ENCODE measurements at regions not wholly inside any gene's neighbourhood (a gene's known extent, or its start where the extent isn't known, plus 50 kb on each side); places are given as distances from the start of the nearest gene placed in this dataset.

DNA sequence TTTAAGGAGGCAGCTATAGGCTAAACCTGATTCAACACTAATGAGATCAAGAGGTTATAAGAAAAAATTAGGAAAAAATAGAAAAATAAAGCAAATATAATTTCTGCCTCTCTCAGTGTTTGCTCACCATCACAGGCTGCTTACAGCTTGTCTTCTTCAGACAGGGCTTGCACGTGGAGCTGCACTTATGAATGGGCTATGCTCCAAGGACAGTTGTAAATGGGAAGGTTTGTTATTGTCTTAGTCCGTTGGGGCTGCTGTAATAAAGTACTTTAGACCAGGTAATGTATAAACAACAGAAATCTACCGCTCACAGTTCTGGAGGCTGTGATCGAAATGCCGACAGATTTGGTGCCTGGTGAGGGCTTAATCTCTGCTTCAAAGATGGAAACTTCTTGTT lies 219.8 kb downstream of the NEBL start:
- no peak for DNase-seq
- Mint-ChIP-seq H3K9me3 (ENCODE audit: unreplicated experiment) (peaks cover 2% of the 10 kb centered on the region), H3K27ac (ENCODE audit: unreplicated experiment) (no peak overlapping the region), H3K4me3 (ENCODE audit: unreplicated experiment) (no peak overlapping the region), H3K4me1 (ENCODE audit: low read depth, unreplicated experiment) (peaks cover 4% of the 10 kb centered on the region), H3K27me3 (ENCODE audit: unreplicated experiment) (peaks cover 6% of the 10 kb centered on the region), H3K36me3 (ENCODE audit: unreplicated experiment) (no peaks in the 10 kb centered on the region)
- TF ChIP-seq, protein P1, sequence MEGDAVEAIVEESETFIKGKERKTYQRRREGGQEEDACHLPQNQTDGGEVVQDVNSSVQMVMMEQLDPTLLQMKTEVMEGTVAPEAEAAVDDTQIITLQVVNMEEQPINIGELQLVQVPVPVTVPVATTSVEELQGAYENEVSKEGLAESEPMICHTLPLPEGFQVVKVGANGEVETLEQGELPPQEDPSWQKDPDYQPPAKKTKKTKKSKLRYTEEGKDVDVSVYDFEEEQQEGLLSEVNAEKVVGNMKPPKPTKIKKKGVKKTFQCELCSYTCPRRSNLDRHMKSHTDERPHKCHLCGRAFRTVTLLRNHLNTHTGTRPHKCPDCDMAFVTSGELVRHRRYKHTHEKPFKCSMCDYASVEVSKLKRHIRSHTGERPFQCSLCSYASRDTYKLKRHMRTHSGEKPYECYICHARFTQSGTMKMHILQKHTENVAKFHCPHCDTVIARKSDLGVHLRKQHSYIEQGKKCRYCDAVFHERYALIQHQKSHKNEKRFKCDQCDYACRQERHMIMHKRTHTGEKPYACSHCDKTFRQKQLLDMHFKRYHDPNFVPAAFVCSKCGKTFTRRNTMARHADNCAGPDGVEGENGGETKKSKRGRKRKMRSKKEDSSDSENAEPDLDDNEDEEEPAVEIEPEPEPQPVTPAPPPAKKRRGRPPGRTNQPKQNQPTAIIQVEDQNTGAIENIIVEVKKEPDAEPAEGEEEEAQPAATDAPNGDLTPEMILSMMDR (IDR thresholded peaks at IDR 0.05; ENCODE audit: partially characterized antibody, unreplicated experiment) = no peak

DNA sequence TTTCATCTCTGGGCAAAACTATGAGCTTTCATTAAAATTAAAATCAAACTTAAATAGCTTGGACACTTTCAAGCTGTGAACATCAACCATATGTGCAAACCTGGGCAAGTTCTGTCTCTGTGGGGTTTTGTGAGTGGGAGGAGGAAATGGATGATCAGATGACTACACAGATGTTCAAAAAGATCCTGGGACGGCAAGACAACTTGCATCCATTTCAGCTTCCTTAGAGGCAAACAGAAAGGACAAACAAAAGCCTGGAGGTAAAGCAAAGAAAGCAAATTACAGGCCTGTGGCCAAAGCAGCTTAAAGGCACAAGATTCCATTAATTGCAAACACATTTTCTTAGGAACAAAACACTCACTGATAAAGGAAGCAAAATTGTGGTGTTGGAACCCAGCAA lies 222.2 kb downstream of the NEBL start:
- TF ChIP-seq, protein P1 (IDR thresholded peaks at IDR 0.05; ENCODE audit: partially characterized antibody, unreplicated experiment) = no peak
- DNase-seq = no peak
- no peak overlapping the region for H3K4me3 Mint-ChIP-seq (ENCODE audit: unreplicated experiment)
- H3K4me1 Mint-ChIP-seq (ENCODE audit: low read depth, unreplicated experiment) = peaks cover 4% of the 10 kb centered on the region
- no peaks in the 10 kb centered on the region for H3K36me3 Mint-ChIP-seq (ENCODE audit: unreplicated experiment)
- peaks cover 3% of the 10 kb centered on the region for H3K27me3 Mint-ChIP-seq (ENCODE audit: unreplicated experiment)
- H3K9me3 Mint-ChIP-seq (ENCODE audit: unreplicated experiment) = peaks cover 2% of the 10 kb centered on the region
- no peak overlapping the region for H3K27ac Mint-ChIP-seq (ENCODE audit: unreplicated experiment)

DNA sequence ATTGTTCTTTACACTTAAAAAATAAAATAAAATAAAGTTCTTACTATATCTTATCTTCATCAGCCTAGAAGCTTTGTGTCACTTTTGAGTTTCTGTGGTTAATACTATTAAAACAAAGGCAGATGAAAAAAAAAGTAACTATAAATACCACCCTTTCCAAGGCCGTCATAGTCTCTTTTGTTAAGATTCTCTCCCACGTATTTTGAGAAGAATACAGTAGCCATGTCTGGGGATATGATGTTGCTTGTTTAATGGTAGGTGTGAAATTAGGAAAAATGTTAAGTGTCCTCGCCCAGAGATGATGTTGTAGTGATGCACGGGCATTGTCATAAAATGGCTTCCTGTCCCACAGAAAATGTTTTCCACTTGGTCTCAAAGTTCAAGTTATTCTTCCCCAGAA lies 223.9 kb downstream of the NEBL start:
- Mint-ChIP-seq H3K27ac (ENCODE audit: unreplicated experiment) (no peak overlapping the region), H3K36me3 (ENCODE audit: unreplicated experiment) (no peaks in the 10 kb centered on the region), H3K4me1 (ENCODE audit: low read depth, unreplicated experiment) (peaks cover 4% of the 10 kb centered on the region), H3K27me3 (ENCODE audit: unreplicated experiment) (no peaks in the 10 kb centered on the region), H3K4me3 (ENCODE audit: unreplicated experiment) (no peak overlapping the region), H3K9me3 (ENCODE audit: unreplicated experiment) (no peaks in the 10 kb centered on the region)
- TF ChIP-seq, protein P1 (IDR thresholded peaks at IDR 0.05; ENCODE audit: partially characterized antibody, unreplicated experiment) = no peak
- DNase-seq = no peak

GRCh38 chr10:20672741-20673140 lies 224.4 kb downstream of the NEBL start:
- TF ChIP-seq, protein P1 (IDR thresholded peaks at IDR 0.05; ENCODE audit: partially characterized antibody, unreplicated experiment) = no peak
- Mint-ChIP-seq H3K36me3 (ENCODE audit: unreplicated experiment) (no peaks in the 10 kb centered on the region), H3K4me1 (ENCODE audit: low read depth, unreplicated experiment) (peaks cover 4% of the 10 kb centered on the region), H3K27ac (ENCODE audit: unreplicated experiment) (no peak overlapping the region), H3K4me3 (ENCODE audit: unreplicated experiment) (no peak overlapping the region), H3K9me3 (ENCODE audit: unreplicated experiment) (no peaks in the 10 kb centered on the region), H3K27me3 (ENCODE audit: unreplicated experiment) (no peaks in the 10 kb centered on the region)
- no peak for DNase-seq

GRCh38 chr10:20670579-20670978 lies 226.5 kb downstream of the NEBL start:
- TF ChIP-seq, protein P1 (IDR thresholded peaks at IDR 0.05; ENCODE audit: partially characterized antibody, unreplicated experiment) = no peak
- no peaks in the 10 kb centered on the region for H3K9me3 Mint-ChIP-seq (ENCODE audit: unreplicated experiment)
- no peak overlapping the region for H3K27ac Mint-ChIP-seq (ENCODE audit: unreplicated experiment)
- no peak overlapping the region for H3K4me3 Mint-ChIP-seq (ENCODE audit: unreplicated experiment)
- H3K4me1 Mint-ChIP-seq (ENCODE audit: low read depth, unreplicated experiment) = peaks cover 4% of the 10 kb centered on the region
- no peak for DNase-seq
- H3K27me3 Mint-ChIP-seq (ENCODE audit: unreplicated experiment) = no peaks in the 10 kb centered on the region
- H3K36me3 Mint-ChIP-seq (ENCODE audit: unreplicated experiment) = no peaks in the 10 kb centered on the region
